PFSK-1 (cell line): ENCODE measurements at regions not wholly inside any gene's neighbourhood (a gene's known extent, or its start where the extent isn't known, plus 50 kb on each side); places are given as distances from the start of the nearest gene placed in this dataset.

Experiments
- FOXP2 ChIP-seq: optimal IDR thresholded peaks from 2 replicates; pipeline ENCODE3; 2011; ENCODE audit warnings: borderline replicate concordance, control low read depth, inconsistent platforms; ENCODE audit not compliant: insufficient read depth; ENCODE audit errors: extremely low read length, extremely low read depth
- POLR2AphosphoS5 ChIP-seq: IDR thresholded peaks from 2 replicates; pipeline ENCODE4 v1.6.1; 2012; ENCODE audit warnings: low read depth, mild to moderate bottlenecking, control low read depth, low read length, moderate library complexity
- SIN3A ChIP-seq: IDR thresholded peaks from 2 replicates; pipeline ENCODE4 v1.6.1; 2012; ENCODE audit warnings: mild to moderate bottlenecking, low read length, moderate library complexity, borderline replicate concordance; ENCODE audit not compliant: insufficient read depth
- TAF1 ChIP-seq: IDR thresholded peaks from 2 replicates; pipeline ENCODE4 v1.6.1; 2012; ENCODE audit warnings: low read length, control low read depth, borderline replicate concordance; ENCODE audit not compliant: insufficient read depth
- TF ChIP-seq, protein P1 (sequence below), 2 experiments: IDR thresholded peaks; 2 replicates each; pipeline versions ENCODE4 v1.6.1 to v1.8.0; 2011 to 2012; ENCODE audit warnings: low read depth in 2 of 2, low read length in 2 of 2, control low read depth in 1 of 2, inconsistent platforms in 1 of 2, mild to moderate bottlenecking in 1 of 2, moderate library complexity in 1 of 2; ENCODE audit not compliant: insufficient read depth in 1 of 2

DNA sequence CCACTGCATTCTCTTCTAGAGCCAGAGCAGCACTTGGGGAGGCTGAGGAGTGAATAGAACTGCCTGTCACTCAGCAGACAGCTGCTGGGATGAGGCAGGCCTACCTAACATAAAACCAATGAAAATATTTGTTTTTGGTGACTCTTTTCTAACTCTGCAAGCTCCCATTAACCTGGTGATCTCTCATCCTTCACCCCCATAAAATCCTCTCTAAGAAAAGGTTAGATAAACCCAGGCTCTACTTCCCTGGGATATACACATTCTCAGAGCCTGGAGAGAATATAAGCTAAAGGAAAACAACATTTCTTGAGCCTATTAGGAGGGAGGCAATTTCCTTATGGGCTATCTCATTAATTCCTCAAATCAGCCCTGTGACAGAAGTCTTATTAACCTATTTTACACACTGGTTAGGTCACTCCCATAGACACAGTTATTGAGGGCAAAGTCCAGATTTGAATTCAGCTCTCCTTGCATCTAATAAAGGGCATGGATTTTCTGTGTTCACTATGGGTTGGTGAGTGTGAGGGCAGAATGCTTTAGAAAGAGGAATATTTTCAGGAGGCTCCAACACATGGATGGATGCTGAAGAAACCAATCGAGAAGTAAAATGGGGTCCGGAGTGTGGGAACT is 492.9 kb downstream of the CCDC171 start:
- TF ChIP-seq, protein P1, sequence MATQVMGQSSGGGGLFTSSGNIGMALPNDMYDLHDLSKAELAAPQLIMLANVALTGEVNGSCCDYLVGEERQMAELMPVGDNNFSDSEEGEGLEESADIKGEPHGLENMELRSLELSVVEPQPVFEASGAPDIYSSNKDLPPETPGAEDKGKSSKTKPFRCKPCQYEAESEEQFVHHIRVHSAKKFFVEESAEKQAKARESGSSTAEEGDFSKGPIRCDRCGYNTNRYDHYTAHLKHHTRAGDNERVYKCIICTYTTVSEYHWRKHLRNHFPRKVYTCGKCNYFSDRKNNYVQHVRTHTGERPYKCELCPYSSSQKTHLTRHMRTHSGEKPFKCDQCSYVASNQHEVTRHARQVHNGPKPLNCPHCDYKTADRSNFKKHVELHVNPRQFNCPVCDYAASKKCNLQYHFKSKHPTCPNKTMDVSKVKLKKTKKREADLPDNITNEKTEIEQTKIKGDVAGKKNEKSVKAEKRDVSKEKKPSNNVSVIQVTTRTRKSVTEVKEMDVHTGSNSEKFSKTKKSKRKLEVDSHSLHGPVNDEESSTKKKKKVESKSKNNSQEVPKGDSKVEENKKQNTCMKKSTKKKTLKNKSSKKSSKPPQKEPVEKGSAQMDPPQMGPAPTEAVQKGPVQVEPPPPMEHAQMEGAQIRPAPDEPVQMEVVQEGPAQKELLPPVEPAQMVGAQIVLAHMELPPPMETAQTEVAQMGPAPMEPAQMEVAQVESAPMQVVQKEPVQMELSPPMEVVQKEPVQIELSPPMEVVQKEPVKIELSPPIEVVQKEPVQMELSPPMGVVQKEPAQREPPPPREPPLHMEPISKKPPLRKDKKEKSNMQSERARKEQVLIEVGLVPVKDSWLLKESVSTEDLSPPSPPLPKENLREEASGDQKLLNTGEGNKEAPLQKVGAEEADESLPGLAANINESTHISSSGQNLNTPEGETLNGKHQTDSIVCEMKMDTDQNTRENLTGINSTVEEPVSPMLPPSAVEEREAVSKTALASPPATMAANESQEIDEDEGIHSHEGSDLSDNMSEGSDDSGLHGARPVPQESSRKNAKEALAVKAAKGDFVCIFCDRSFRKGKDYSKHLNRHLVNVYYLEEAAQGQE (IDR thresholded peaks at IDR 0.05; ENCODE audit: insufficient read depth in 1 of 2, low read depth in 2 of 2, low read length in 2 of 2) = no peak
- TF ChIP-seq TAF1 (no peak), POLR2AphosphoS5 (no peak), FOXP2 (no peak), SIN3A (no peak)

DNA sequence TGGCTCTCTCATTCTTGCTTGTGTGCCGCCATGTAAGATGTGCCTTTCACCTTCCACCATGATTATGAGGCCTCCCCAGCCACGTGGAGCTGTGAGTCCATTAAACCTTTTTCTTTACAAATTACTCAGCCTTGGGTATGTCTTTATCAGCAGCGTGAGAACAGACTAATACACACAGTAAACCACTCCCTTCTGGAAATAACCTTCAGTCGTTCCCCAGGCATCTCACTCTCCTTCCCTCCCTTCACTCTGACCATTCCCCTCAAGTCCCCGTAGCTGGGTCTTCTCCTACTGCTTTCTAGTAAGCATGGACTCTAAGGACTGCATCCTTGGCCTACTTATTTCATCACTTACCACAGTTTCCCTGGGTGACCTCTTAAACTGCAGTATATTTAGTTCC is 493.9 kb downstream of the CCDC171 start:
- TF ChIP-seq SIN3A (no peak), FOXP2 (no peak), POLR2AphosphoS5 (no peak), TAF1 (no peak)
- TF ChIP-seq, protein P1 (IDR thresholded peaks at IDR 0.05; ENCODE audit: insufficient read depth in 1 of 2, low read depth in 2 of 2, low read length in 2 of 2) = no peak

DNA sequence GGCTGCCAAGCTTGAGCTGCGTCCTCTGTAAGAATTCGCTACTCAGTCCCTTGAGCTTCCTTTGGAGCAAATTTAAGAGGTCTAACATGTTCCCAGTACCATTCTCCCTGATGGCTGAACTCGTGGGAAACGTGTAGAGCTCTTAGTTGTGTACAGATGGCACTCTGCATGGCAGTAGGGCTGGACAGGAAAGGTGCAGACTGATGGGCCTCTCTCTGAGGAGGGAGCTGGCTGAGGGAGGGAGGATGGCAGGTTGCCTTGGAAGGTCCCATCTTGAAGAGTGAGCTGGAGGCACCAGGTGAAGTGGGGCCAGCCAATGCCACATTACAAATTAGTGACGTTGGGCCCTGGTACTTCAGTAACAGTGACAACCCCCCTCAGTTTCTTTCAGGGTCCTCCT is 495.3 kb downstream of the CCDC171 start:
- TF ChIP-seq POLR2AphosphoS5 = no peak
- TF ChIP-seq SIN3A = no peak
- TF ChIP-seq FOXP2 = no peak
- no peak for TF ChIP-seq TAF1
- TF ChIP-seq, protein P1 (IDR thresholded peaks at IDR 0.05; ENCODE audit: insufficient read depth in 1 of 2, low read depth in 2 of 2, low read length in 2 of 2) = no peak

DNA sequence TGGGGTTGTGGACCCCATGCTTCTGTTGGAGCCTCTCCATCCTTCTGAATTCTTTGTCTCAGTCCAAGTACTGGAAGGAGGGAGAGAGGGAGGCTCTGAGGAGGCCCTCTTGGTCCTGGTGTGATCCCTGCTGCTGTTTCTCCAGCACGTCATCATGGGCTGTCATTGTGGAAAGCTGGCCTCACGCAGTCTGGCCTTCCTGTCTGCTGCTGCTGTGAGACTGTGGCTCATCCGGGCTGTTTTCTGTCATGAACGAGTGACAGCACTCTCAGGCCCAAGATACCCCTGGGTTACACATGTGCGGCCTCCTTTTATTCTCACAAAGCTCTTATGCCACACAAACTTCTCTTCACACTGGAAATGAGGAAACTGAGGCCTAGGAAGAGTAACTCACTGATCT is 499.3 kb downstream of the CCDC171 start:
- TF ChIP-seq POLR2AphosphoS5 (no peak), FOXP2 (no peak), TAF1 (no peak), SIN3A (no peak)
- TF ChIP-seq, protein P1 (IDR thresholded peaks at IDR 0.05; ENCODE audit: insufficient read depth in 1 of 2, low read depth in 2 of 2, low read length in 2 of 2) = no peak

DNA sequence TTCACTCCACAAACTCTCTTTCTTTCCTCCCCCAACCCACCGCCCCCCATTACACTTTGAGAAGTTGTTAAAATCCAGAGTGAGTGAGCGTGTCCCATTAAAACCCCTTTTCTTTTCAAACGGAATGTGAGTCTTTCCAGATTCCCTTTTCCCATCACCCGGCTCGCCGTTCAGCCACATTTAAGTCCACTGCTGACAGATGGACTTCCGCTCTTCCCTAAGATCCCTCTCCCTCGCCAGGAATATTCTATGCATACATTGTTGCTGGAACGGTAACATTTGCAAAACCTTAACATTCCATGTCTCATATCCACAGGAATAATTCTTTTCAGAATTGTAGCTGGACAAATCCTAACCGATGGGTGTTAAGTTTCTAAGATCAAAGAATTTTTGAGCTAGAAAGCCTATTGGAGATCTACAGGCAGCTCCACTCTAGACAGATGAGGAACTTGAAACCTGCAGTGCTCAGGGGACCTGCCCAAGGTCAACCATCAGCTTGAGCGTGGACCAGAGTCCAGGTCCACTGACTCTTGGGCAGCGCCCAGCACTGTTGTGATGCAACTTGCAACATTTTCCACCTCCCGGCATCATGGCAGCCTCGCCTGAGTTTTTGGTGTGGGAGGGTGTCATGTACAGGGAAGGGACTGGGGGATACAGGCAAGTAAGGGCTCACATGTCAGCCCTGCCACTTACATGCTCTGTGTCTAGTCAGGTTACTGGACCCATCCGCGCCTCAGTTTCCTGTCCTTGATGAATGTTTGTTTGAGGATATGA is 500.1 kb downstream of the CCDC171 start:
- no peak for TF ChIP-seq TAF1
- TF ChIP-seq FOXP2 = no peak
- no peak for TF ChIP-seq SIN3A
- TF ChIP-seq POLR2AphosphoS5 = no peak
- TF ChIP-seq, protein P1 (IDR thresholded peaks at IDR 0.05; ENCODE audit: insufficient read depth in 1 of 2, low read depth in 2 of 2, low read length in 2 of 2) = no peak
